ENCODE measurements at regions not wholly inside any gene's neighbourhood (a gene's known extent, or its start where the extent isn't known, plus 50 kb on each side); places are given as distances from the start of the nearest gene placed in this dataset.
A peak's percentile ranks its signal among the peaks of the same experiment; 100 is the strongest.

- H3K4me3 ChIP-seq = peak overlapping the region; percentile 18 to 48 (median 36)
- DNase-seq = peak; percentile 72 to 91 (median 81)
- peak in 1 of 2 donors; percentile 19 for TF ChIP-seq POLR2A (IDR thresholded peaks at IDR 0.05)
- no peak for TF ChIP-seq CTCF (IDR thresholded peaks at IDR 0.05)
- H3K27me3 ChIP-seq = no peaks in the 10 kb centered on the region
- no peaks in the 10 kb centered on the region for H3K36me3 ChIP-seq
- no peaks in the 10 kb centered on the region for H3K9me3 ChIP-seq
- H3K27ac ChIP-seq = peak overlapping the region; percentile 56 to 82 (median 78)
- peaks cover 0 to 3% (median 0%) of the 10 kb centered on the region in 4 donors for H3K4me1 ChIP-seq
Observed at GRCh38 chr7:155205368-155206317, 92.0 kb upstream of the INSIG1 start.

DNA sequence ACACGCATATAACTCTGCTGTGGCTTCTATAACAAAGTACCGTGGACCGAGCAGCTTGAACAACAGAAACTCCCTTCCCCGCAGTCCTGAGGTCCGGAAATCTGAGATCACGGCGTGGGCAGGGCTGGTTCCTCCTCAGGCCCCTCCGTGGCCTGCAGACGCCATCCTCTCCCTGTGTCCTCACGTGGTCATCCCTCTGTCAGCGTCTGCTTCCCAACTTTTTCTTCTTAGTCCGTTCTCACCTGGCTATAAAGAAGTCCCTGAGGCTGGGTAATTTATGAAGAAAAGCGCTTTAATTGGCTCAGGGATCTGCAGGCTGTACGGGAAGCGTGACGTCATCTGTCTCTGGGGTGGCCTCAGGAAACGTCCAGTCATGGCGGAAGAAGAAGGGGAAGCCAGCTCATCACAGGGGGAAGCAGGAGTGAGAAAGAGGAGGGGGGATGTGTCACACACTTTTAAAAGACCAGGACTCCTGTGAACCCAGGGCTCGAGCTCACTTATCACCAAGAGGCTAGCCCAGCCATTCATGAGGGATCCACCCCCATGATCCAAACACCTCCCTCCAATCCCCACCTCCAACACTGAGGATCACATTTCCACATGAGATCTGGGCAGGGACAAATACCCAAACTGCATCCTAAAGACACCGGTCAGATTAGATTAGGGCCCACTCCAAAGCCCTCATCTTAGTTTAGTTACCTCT lies 91.2 kb upstream of the INSIG1 start:
- Histone ChIP-seq H3K27me3 (no peaks in the 10 kb centered on the region), H3K4me3 (peak overlapping the region in 3 of 4 donors; percentile 30 to 48 (median 42)), H3K36me3 (no peaks in the 10 kb centered on the region), H3K4me1 (peaks cover 0 to 3% (median 0%) of the 10 kb centered on the region in 4 donors), H3K27ac (peak overlapping the region; percentile 32 to 82 (median 60)), H3K9me3 (no peaks in the 10 kb centered on the region)
- TF ChIP-seq POLR2A (IDR thresholded peaks at IDR 0.05) = no peak
- no peak for TF ChIP-seq CTCF (IDR thresholded peaks at IDR 0.05)
- peak; percentile 52 to 83 (median 71) for DNase-seq

DNA sequence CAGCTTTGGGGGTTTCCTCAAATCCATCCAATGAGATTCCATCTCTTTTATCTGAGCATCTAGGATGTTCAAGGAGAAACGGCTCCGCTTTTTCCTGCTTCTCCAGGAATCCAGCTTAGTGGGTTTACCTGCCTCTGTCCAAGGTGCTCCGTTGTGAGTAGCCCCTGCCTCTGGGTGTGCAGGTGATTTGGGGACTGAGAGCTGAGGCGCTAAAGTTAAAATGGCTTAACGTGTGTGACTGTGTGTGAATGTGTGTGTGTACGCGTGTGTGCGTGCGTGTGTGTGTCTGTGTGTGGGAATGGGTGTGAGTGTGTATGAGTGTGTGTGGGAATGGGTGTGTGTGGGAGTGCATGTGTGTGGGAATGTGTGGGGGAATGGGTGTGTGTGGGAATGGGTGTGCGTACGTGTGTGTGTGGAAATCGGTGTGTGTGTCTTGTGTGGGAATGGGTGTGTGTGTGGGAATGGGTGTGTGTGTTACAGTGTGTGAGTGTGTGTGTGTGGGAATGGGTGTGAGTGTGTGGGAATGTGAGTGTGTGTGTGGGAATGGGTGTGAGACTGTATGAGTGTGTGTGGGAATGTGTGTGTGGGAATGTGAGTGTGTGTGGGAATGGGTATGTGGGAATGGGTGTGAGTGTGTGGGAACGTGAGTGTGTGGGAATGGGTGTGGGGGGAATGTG lies 90.2 kb upstream of the INSIG1 start:
- Histone ChIP-seq H3K27ac (no peak overlapping the region), H3K36me3 (no peaks in the 10 kb centered on the region), H3K4me1 (peaks cover 0 to 3% (median 0%) of the 10 kb centered on the region in 4 donors), H3K4me3 (no peak overlapping the region), H3K27me3 (no peaks in the 10 kb centered on the region), H3K9me3 (no peaks in the 10 kb centered on the region)
- no peak for TF ChIP-seq POLR2A (IDR thresholded peaks at IDR 0.05)
- no peak for TF ChIP-seq CTCF (IDR thresholded peaks at IDR 0.05)
- DNase-seq = peak in 1 of 3 donors; percentile 19

DNA sequence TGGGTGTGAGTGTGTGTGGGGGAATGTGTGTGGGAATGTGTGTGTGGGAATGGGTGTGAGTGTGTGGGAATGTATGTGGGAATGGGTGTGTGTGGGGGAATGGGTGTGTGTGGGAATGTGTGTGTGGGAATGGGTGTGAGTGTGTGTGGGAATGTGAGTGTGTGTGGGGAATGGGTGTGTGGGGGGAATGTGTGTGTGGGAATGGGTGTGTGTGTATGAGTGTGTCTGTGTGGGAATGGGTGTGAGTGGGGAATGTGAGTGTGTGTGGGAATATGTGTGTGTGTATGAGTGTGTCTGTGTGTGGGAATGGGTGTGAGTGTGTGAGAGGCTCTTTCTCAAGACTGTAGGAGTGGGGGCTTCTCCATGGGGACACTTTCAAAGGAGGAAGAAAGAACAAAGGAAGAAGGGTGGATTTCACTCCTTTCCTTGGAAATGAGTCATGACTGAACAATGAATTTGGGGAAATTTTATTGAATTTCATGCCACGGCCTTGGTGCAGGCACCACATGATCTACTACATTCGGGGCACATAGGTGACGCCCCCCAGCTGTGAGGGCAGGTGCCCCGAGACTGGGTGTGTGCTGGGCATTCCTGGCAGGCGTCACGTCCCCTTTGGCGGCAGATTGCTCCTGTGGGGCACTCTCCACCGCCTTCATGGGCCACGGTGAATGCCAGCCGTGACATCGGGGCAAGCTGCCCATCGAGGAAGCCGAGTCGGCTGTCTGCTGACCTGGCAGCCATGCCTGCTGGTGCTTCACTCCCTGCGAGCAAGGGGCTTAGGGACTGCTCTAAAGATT lies 88.8 kb upstream of the INSIG1 start:
- no peaks in the 10 kb centered on the region for H3K36me3 ChIP-seq
- H3K4me3 ChIP-seq = no peak overlapping the region
- peak overlapping the region in 1 of 4 donors; percentile 35 for H3K27ac ChIP-seq
- peaks cover 0 to 3% (median 0%) of the 10 kb centered on the region in 4 donors for H3K4me1 ChIP-seq
- TF ChIP-seq CTCF (IDR thresholded peaks at IDR 0.05) (no peak), POLR2A (IDR thresholded peaks at IDR 0.05) (no peak)
- DNase-seq = no peak
- no peaks in the 10 kb centered on the region for H3K9me3 ChIP-seq
- H3K27me3 ChIP-seq = no peaks in the 10 kb centered on the region

Measured in Peyer's patch (tissue), 4 donors.